GM18517 (cell line): ENCODE measurements at regions not wholly inside any gene's neighbourhood (a gene's known extent, or its start where the extent isn't known, plus 50 kb on each side); places are given as distances from the start of the nearest gene placed in this dataset.
A peak's percentile ranks its signal among the peaks of the same experiment; 100 is the strongest.

Experiments
- ATAC-seq: cut with Tn5 transposase; IDR thresholded peaks from one replicate; pipeline ENCODE4 v1.9.1; 2021; ENCODE audit warnings: mild to moderate bottlenecking, moderate library complexity; ENCODE audit not compliant: unreplicated experiment

DNA sequence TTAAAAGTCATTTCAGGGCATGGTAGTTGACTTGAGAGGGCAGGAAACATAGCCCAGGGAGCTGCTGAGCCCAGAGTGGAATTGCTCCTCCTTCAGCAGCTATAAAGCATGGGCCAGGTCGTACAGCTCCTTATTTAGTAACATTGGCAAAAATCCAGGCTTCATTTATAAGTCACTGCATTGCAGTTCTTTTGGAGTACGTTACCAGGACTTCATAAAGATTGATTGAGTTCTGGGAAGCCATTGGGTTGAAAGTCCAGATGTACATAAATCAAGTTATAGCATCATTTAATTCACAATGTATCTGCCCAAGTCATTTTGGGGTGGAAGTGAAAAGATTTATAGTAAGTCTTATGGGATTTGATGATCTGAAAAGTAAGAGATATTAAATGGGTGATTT, 53.0 kb upstream of the ANKEF1 start:
- no peak for ATAC-seq

DNA sequence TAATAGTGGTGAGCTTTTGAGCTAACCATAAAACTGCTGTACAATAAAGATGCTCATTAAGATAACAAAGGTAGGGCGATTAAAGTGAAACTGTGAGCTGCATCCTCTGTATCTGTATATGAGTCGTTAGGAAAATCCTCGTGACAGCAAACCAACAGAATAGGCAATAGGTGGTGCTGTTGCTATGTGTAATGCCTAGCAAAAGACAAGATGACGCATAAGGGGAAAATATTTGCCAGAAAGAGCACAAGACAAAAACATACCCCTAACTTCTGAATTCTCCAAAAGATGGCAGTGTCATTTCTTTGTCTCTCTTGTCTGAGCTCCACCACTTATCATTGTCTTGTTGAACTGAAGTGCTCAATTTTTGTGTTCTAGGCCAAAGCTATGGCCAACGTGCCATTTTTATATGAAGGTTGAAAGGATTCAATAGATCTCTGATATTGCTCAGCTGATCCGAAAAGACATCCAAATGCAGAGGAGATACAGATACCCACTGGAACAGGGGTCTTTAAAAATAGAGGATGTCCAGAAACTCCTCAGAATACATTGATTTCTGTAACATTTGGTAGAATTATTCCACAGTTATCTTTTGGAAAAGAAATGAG, 56.3 kb upstream of the ANKEF1 start:
- peak; percentile 96 for ATAC-seq

DNA sequence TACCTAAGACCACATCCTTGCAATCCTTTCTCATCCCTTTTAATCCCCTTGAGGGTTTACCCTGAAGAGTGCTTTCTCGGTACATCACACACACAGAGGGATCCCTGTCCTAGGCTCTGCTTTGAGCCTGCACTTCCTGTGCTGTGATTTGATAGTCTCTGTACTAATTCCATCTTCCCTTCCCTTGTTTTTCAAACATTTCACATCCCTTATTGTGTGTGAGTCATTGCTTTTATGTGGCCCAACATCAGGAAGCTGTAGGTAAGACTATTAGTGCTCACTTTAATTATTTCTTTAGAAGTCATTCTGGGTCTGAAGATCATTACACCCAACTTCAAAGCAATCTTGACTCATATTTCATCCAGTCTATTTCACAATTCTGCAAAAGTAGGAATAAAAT, 57.2 kb upstream of the ANKEF1 start:
- ATAC-seq, result no peak

GRCh38 chr20:9974324-9974723, 60.5 kb upstream of the ANKEF1 start:
- ATAC-seq, result no peak

DNA sequence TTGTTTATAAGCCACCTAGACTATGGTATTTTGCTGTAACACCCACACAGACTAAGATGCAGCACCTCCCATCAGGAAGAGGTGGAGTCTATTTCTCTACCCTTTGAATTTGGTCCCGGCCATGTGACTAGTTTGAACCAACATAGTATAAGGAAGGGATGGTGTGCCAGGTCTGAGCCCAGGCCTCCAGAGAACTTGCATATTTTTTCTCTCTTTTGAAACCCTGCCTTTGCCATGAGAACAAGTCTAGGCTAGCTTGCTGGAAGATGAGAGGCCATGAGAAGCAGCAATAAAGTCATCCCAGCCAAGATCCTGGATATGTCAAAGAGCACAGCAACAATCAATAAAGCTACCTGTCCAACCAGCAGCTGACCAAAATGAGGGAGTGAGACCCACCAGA, 63.0 kb upstream of the ANKEF1 start:
- no peak for ATAC-seq

DNA sequence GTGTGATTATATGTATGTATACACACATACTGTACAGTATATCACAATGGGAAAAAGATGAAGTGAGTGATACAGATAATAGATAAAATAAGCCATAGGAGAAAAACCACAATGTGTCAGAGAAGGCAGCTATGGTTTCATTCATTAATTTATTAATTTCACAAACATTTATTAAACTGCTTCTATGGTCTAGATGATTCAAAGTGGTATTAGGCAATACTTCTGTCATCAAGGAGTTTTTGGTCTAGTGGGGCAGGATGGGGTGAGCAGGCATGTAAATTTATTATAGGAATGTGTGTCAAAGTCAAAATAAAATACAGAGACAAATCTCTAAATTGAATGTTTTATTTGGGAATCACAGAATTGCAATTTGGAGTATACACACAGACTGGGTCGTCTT, 65.2 kb upstream of the ANKEF1 start:
- ATAC-seq, result no peak

GRCh38 chr20:9968015-9968414, 66.8 kb upstream of the ANKEF1 start:
- ATAC-seq, result no peak

GRCh38 chr20:9966966-9967365, 67.8 kb upstream of the ANKEF1 start:
- no peak for ATAC-seq

DNA sequence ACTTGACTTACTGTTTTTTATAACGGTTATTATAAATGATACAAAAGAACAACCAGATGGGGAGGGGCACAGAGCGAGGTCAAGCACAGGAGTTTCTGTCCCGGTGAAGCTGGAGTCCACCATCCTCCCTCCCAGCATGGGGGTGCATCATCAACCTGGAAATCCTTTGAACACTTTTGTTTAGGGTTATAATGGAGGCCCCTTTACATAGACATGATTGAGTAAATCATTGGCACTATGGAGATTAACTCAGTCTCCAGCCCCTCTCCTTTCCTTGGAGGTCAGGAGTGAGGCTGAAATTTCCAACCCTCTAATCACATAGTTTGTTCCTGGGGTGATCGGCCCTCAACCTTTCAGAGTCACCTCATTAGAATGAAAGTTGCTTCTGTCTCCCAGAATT, 71.8 kb upstream of the ANKEF1 start:
- ATAC-seq, result no peak

- ATAC-seq, result no peak
These were observed 76.1 kb upstream of the ANKEF1 start for GRCh38 chr20:9958693-9959092.

DNA sequence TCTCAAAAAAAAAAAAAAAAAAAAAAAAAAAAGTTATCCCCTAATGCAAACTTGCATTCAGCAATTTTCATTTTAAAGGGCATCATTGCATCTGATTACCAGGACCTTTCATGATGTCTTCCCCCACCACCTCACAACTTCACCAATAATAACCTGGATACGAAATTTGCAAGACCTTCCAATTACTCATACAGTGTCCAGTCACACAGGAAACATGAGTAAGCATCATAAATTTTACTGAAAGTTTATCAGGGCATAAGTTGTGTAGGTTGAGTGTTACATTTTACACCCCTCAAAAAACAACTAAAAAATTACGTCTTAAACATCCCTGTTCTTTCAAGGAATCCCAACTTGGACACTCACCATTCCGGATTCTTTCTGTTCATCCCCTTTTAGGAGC, 79.1 kb upstream of the ANKEF1 start:
- ATAC-seq, result no peak

DNA sequence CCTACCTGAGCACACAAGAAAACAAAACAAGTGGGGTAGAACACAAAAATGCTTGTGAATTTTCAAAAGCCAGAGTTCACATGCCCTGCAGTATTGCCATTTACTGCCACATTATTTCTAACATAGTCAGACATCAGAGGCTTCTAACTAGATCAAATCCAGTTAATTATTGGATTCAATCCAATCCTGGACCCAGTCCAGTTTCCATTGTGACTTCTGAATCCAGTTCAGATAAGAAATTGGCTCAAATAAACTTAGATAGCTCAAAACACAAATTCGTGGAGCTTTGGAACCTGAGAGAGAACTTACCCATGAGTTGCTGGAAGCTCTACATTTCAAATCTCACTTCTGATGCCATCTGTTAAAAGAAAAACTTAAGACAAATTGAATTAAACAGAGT, 85.2 kb upstream of the ANKEF1 start:
- no peak for ATAC-seq

GRCh38 chr20:9945408-9945807, 89.4 kb upstream of the ANKEF1 start:
- no peak for ATAC-seq

- no peak for ATAC-seq
These were observed 92.1 kb upstream of the ANKEF1 start for GRCh38 chr20:9942736-9943135.

GRCh38 chr20:9940329-9940728, 94.5 kb upstream of the ANKEF1 start:
- no peak for ATAC-seq

DNA sequence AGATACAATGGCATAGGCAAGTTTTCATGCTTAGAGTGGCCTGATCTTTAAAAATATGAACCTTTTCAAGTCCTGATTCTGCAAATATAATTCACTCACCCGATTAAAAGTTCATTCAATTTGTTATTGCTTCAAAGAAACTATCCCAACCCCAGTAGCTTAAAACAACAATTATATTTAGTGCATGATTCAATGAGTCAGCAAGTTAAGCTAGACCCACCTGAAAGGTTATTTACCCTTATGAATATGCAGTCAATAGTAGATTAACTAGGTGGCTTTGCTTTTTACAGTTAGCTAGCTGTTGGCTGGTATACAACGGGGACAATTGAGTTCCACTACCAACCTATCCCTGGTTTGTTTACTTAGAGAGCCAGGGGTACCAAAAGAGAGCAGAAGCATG, 95.6 kb upstream of the ANKEF1 start:
- no peak for ATAC-seq

DNA sequence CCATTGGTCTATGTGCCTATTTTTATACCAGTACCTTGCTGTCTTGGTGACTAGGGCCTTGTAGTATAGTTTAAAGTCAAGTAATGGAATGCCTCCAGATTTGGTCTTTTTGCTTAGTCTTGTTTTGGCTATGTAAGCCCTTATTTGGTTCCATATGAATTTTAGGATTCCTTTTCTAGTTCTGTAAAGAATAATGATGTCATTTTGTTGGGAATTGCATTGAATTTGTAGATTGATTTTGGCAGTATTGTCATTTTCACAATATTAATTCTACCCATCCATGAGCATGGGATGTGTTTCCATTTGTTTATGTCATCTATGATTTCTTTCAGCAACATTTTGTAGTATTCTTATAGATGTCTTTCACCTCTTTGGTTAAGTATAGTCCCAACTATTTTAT, 96.4 kb upstream of the PAK5 start:
- ATAC-seq, result no peak

DNA sequence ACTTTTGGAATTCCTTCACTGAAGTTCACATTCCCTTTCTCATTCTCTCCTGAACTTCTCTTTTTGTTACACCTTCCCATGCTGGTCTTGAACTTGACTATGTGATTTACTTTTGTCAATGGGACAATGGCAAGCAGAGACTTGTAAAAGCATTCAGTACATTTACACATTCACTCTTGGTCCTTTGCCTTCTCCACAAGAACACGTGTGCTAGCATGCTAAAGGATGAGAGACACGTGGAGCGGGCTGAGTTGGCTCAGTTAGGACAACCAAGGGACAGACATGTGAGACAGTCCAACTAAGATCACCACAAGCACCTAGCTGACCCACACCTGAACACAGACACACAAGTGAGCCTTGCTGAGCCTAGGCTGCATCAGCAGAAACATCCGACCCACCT, 91.3 kb upstream of the PAK5 start:
- ATAC-seq, result no peak

DNA sequence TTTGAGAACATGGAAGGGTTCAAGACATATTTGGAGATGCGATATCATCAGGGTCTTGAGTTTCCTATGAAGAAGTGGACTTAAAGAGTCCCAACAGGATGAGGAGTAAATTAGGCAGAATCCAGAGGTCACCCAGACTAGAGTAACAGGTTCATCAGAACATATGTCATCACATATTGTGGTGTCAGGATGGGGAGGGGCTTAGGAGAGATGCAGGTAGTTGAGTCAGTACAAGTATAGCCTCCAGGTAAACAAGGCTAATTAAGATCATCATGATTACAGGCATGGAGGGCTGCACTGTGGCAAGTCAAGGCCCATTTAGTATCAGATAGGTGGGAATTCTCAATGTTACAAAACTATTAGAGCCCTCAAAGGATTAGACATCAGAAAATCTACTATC, 90.1 kb upstream of the PAK5 start:
- ATAC-seq, result no peak

DNA sequence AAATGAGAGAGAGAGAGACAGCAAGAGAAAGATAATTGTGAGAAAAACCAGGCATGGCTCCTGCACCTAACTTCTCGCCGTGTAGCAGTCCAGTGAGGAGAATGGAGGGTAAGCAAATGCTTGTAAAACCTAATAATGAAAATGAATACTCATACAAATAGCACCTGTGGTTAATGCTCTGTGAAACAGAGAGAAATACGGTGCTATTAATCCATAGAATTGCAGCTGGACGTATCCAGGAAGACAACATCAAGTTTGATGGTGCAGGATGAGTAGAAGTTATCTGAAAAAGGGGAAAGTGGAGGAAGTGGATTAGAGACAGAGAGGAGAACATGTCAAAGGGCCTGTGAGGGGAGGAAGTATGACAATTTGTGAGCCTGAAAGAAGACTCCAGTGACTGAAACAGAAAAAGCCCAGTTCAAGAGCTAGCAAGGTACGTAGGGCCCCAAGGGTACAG, 89.4 kb upstream of the PAK5 start:
- peak; percentile 88 for ATAC-seq

- ATAC-seq, result no peak
These were observed 88.3 kb upstream of the PAK5 start for GRCh38 chr20:9927224-9927623.

GRCh38 chr20:9926476-9926875, 87.6 kb upstream of the PAK5 start:
- no peak for ATAC-seq

DNA sequence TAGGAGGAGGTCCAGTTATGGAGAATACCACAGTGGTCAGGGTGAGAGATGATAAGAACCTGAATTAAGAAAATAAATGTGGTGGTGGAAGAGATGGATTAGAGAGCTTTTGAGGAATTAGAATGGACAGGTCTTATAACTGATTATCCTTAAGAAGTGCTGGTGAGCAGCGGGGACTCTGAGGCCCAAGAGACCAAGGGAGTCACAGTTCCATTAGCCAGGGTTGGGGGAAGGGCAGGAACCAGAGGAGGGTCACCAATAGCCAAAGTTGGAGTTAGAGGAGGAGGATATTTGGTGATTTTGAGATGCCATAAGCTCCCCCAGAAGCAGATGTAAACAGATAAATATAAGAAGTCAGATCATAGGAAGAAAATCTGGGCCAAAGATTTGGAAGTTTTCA, 87.1 kb upstream of the PAK5 start:
- ATAC-seq, result no peak

- no peak for ATAC-seq
These were observed 84.8 kb upstream of the PAK5 start for GRCh38 chr20:9923648-9924047.
